Endodermal cell (in vitro differentiated cells): ENCODE measurements at regions not wholly inside any gene's neighbourhood (a gene's known extent, or its start where the extent isn't known, plus 50 kb on each side); places are given as distances from the start of the nearest gene placed in this dataset.

Experiments used
- DNase-seq: peaks from one replicate; pipeline ENCODE4 v3.0.0-alpha.2; 2017
- H3K27ac ChIP-seq: 2 replicates; pipeline ENCODE4 v1.5.1; 2013; ENCODE audit warnings: mild to moderate bottlenecking, low read depth, low read length, moderate library complexity
- H3K27me3 ChIP-seq: 2 replicates; pipeline ENCODE4 v1.6.1; 2013; ENCODE audit warnings: mild to moderate bottlenecking, low read length, moderate library complexity; ENCODE audit not compliant: insufficient read depth, control insufficient read depth, poor library complexity, severe bottlenecking
- H3K36me3 ChIP-seq: 2 replicates; pipeline ENCODE4 v1.7.0; 2013; ENCODE audit warnings: mild to moderate bottlenecking, low read length, moderate library complexity; ENCODE audit not compliant: control insufficient read depth, insufficient read depth
- H3K4me1 ChIP-seq: one replicate; pipeline ENCODE4 v1.7.0; 2013; ENCODE audit warnings: low read length; ENCODE audit not compliant: control insufficient read depth, insufficient read depth
- H3K4me3 ChIP-seq: 2 replicates; pipeline ENCODE4 v1.5.1; 2013; ENCODE audit warnings: mild to moderate bottlenecking, low read length, moderate library complexity
- H3K9ac ChIP-seq: 2 replicates; pipeline ENCODE4 v1.6.1; 2013; ENCODE audit warnings: mild to moderate bottlenecking, low read length, moderate library complexity; ENCODE audit not compliant: poor library complexity, severe bottlenecking; ENCODE audit errors: extremely low read depth
- H3K9me3 ChIP-seq: 2 replicates; pipeline ENCODE4 v1.6.1; 2013; ENCODE audit warnings: mild to moderate bottlenecking, low read length, moderate library complexity; ENCODE audit not compliant: control insufficient read depth
- H3K27ac Mint-ChIP-seq: 2 replicates; pipeline ENCODE4 v1.8.0; 2020; ENCODE audit warnings: mixed read lengths
- H3K27me3 Mint-ChIP-seq: 2 replicates; pipeline ENCODE4 v1.8.0; 2021; ENCODE audit warnings: mild to moderate bottlenecking, mixed read lengths; ENCODE audit not compliant: insufficient read depth
- H3K36me3 Mint-ChIP-seq: 2 replicates; pipeline ENCODE4 v1.8.0; 2020; ENCODE audit warnings: low read depth, mixed read lengths
- H3K4me1 Mint-ChIP-seq: 2 replicates; pipeline ENCODE4 v1.8.0; 2020; ENCODE audit warnings: mixed read lengths
- H3K4me3 Mint-ChIP-seq: 2 replicates; pipeline ENCODE4 v1.8.0; 2020; ENCODE audit warnings: mild to moderate bottlenecking, moderate library complexity, mixed read lengths
- H3K9me3 Mint-ChIP-seq: 2 replicates; pipeline ENCODE4 v1.8.0; 2020; ENCODE audit warnings: mild to moderate bottlenecking, mixed read lengths
- CTCF ChIP-seq: fragments of 200-600 bp; sonication (generic); conservative IDR thresholded peaks from 2 replicates; pipeline ENCODE4 v1.5.0; 2021; ENCODE audit warnings: antibody characterized with exemption, mild to moderate bottlenecking
- WGBS, 2 experiments: methylation state at CpG; one replicate each; pipeline versions ENCODE4 v1.1.5 to v1.1.7; 2013; ENCODE audit warnings: missing lambda C conversion rate in 2 of 2, mixed read lengths in 1 of 2; ENCODE audit not compliant: insufficient coverage in 1 of 2, insufficient read length in 1 of 2; 5-methylcytosine and 5-hydroxymethylcytosine counted together

- DNase-seq, result no peak
- Histone ChIP-seq H3K9me3 (no peaks in the 10 kb centered on the region), H3K4me3 (no peak overlapping the region), H3K27ac (no peak overlapping the region), H3K36me3 (no peaks in the 10 kb centered on the region), H3K4me1 (no peaks in the 10 kb centered on the region), H3K9ac (no peak overlapping the region), H3K27me3 (no peaks in the 10 kb centered on the region)
- H3K36me3 Mint-ChIP-seq, result no peaks in the 10 kb centered on the region
- no peaks in the 10 kb centered on the region for H3K27me3 Mint-ChIP-seq
- no peak overlapping the region for H3K27ac Mint-ChIP-seq
- no peak overlapping the region for H3K4me3 Mint-ChIP-seq
- no peaks in the 10 kb centered on the region for H3K9me3 Mint-ChIP-seq
- no peak for TF ChIP-seq CTCF
- 91% methylated on average over 2 of the region's 2 CpGs; no CpG with 5 or more reads in 1 of the 2 experiments for WGBS, 2 experiments
- H3K4me1 Mint-ChIP-seq, result no peaks in the 10 kb centered on the region
Observed at GRCh38 chr4:113815826-113816225, 54.3 kb upstream of the CAMK2D start.

- no peaks in the 10 kb centered on the region for H3K27me3 ChIP-seq
- H3K36me3 ChIP-seq, result no peaks in the 10 kb centered on the region
- Mint-ChIP-seq H3K4me3 (no peak overlapping the region), H3K27me3 (no peaks in the 10 kb centered on the region), H3K27ac (no peak overlapping the region), H3K4me1 (no peaks in the 10 kb centered on the region), H3K36me3 (no peaks in the 10 kb centered on the region), H3K9me3 (no peaks in the 10 kb centered on the region)
- H3K9ac ChIP-seq, result no peak overlapping the region
- no peak for TF ChIP-seq CTCF
- no peak overlapping the region for H3K27ac ChIP-seq
- no peaks in the 10 kb centered on the region for H3K9me3 ChIP-seq
- no peak for DNase-seq
- H3K4me3 ChIP-seq, result no peak overlapping the region
- H3K4me1 ChIP-seq, result no peaks in the 10 kb centered on the region
Observed at GRCh38 chr4:113811359-113811758, 49.8 kb upstream of the CAMK2D start.
